ENCODE measurements at regions not wholly inside any gene's neighbourhood (a gene's known extent, or its start where the extent isn't known, plus 50 kb on each side); places are given as distances from the start of the nearest gene placed in this dataset.

GRCh38 chr17:63094631-63095030 lies 128.6 kb downstream of the TANC2 start:
- TF ChIP-seq CTCF (IDR thresholded peaks at IDR 0.05; ENCODE audit: control insufficient read depth, extremely low read depth, insufficient read depth) = no peak
- no peak overlapping the region for H3K4me3 ChIP-seq (ENCODE audit: low read depth, low read length)
- no peak for DNase-seq (ENCODE audit: low read depth)

- H3K4me3 ChIP-seq (ENCODE audit: low read depth, low read length) = no peak overlapping the region
Observed at GRCh38 chr17:63095459-63095858, 129.4 kb downstream of the TANC2 start.

GRCh38 chr17:63095879-63096278 lies 129.8 kb downstream of the TANC2 start:
- TF ChIP-seq CTCF (IDR thresholded peaks at IDR 0.05; ENCODE audit: control insufficient read depth, extremely low read depth, insufficient read depth) = no peak
- no peak for DNase-seq (ENCODE audit: low read depth)
- no peak overlapping the region for H3K4me3 ChIP-seq (ENCODE audit: low read depth, low read length)

More at GRCh38 chr17:63095459-63095858, 129.4 kb downstream of the TANC2 start:
- no peak for TF ChIP-seq CTCF (IDR thresholded peaks at IDR 0.05; ENCODE audit: control insufficient read depth, extremely low read depth, insufficient read depth)
- DNase-seq (ENCODE audit: low read depth) = no peak

GRCh38 chr17:63096426-63096825 lies 130.4 kb downstream of the TANC2 start:
- no peak for TF ChIP-seq CTCF (IDR thresholded peaks at IDR 0.05; ENCODE audit: control insufficient read depth, extremely low read depth, insufficient read depth)
- H3K4me3 ChIP-seq (ENCODE audit: low read depth, low read length) = no peak overlapping the region
- no peak for DNase-seq (ENCODE audit: low read depth)

GRCh38 chr17:63099425-63099824 lies 133.4 kb downstream of the TANC2 start:
- H3K4me3 ChIP-seq (ENCODE audit: low read depth, low read length) = no peak overlapping the region
- TF ChIP-seq CTCF (IDR thresholded peaks at IDR 0.05; ENCODE audit: control insufficient read depth, extremely low read depth, insufficient read depth) = no peak
- DNase-seq (ENCODE audit: low read depth) = no peak

- DNase-seq (ENCODE audit: low read depth) = no peak
- TF ChIP-seq CTCF (IDR thresholded peaks at IDR 0.05; ENCODE audit: control insufficient read depth, extremely low read depth, insufficient read depth) = no peak
- no peak overlapping the region for H3K4me3 ChIP-seq (ENCODE audit: low read depth, low read length)
Observed at GRCh38 chr17:63102034-63102433, 136.0 kb downstream of the TANC2 start.

GRCh38 chr17:63106050-63106449 lies 140.0 kb downstream of the TANC2 start:
- no peak for TF ChIP-seq CTCF (IDR thresholded peaks at IDR 0.05; ENCODE audit: control insufficient read depth, extremely low read depth, insufficient read depth)
- H3K4me3 ChIP-seq (ENCODE audit: low read depth, low read length) = no peak overlapping the region
- no peak for DNase-seq (ENCODE audit: low read depth)
